Skin epidermis (tissue), 12 donors: ENCODE measurements at regions not wholly inside any gene's neighbourhood (a gene's known extent, or its start where the extent isn't known, plus 50 kb on each side); places are given as distances from the start of the nearest gene placed in this dataset.

Experiments used
- H3K27ac ChIP-seq, 21 experiments: fragments of 200-600 bp; sonication (generic) in 11 of 21; one replicate each; pipeline ENCODE4 v1.5.0; 2020; ENCODE audit warnings: mild to moderate bottlenecking in 3 of 21, inconsistent platforms in 2 of 21, moderate library complexity in 2 of 21
- H3K4me3 ChIP-seq, 7 experiments: fragments of 200-600 bp; sonication (generic) in 2 of 7; one replicate each; pipeline ENCODE4 v1.5.0; 2020; ENCODE audit warnings: inconsistent platforms in 2 of 7, mild to moderate bottlenecking in 2 of 7, moderate library complexity in 1 of 7

- Histone ChIP-seq H3K4me3 (no peak overlapping the region), H3K27ac (no peak overlapping the region)
Observed at GRCh38 chr4:62262676-62263075, 1062.5 kb downstream of the ADGRL3 start.

- H3K27ac ChIP-seq = no peak overlapping the region
- H3K4me3 ChIP-seq = no peak overlapping the region
Observed at GRCh38 chr4:62260254-62260653, 1060.1 kb downstream of the ADGRL3 start.

- no peak overlapping the region for H3K4me3 ChIP-seq
- no peak overlapping the region for H3K27ac ChIP-seq
Observed at GRCh38 chr4:62256479-62256878, 1056.4 kb downstream of the ADGRL3 start.

- Histone ChIP-seq H3K4me3 (no peak overlapping the region), H3K27ac (no peak overlapping the region)
Observed at GRCh38 chr4:62252728-62253127, 1052.6 kb downstream of the ADGRL3 start.

- Histone ChIP-seq H3K4me3 (no peak overlapping the region), H3K27ac (no peak overlapping the region)
Observed at GRCh38 chr4:62250100-62250499, 1050.0 kb downstream of the ADGRL3 start.

GRCh38 chr4:62243895-62244294 lies 1043.8 kb downstream of the ADGRL3 start:
- H3K27ac ChIP-seq = no peak overlapping the region
- no peak overlapping the region for H3K4me3 ChIP-seq

- Histone ChIP-seq H3K27ac (no peak overlapping the region), H3K4me3 (no peak overlapping the region)
Observed at GRCh38 chr4:62235911-62236310, 1035.8 kb downstream of the ADGRL3 start.

GRCh38 chr4:62232814-62233213 lies 1032.7 kb downstream of the ADGRL3 start:
- Histone ChIP-seq H3K4me3 (no peak overlapping the region), H3K27ac (no peak overlapping the region)

GRCh38 chr4:62231994-62232393 lies 1031.9 kb downstream of the ADGRL3 start:
- Histone ChIP-seq H3K27ac (no peak overlapping the region), H3K4me3 (no peak overlapping the region)

GRCh38 chr4:62226082-62226481 lies 1026.0 kb downstream of the ADGRL3 start:
- no peak overlapping the region for H3K27ac ChIP-seq
- H3K4me3 ChIP-seq = no peak overlapping the region

- no peak overlapping the region for H3K4me3 ChIP-seq
- no peak overlapping the region for H3K27ac ChIP-seq
Observed at GRCh38 chr4:62222121-62222520, 1022.0 kb downstream of the ADGRL3 start.

GRCh38 chr4:62210486-62210885 lies 1010.4 kb downstream of the ADGRL3 start:
- no peak overlapping the region for H3K27ac ChIP-seq
- H3K4me3 ChIP-seq = no peak overlapping the region

GRCh38 chr4:62209757-62210485 lies 1009.8 kb downstream of the ADGRL3 start:
- Histone ChIP-seq H3K4me3 (no peak overlapping the region), H3K27ac (no peak overlapping the region)

GRCh38 chr4:62208921-62209320 lies 1008.8 kb downstream of the ADGRL3 start:
- Histone ChIP-seq H3K4me3 (no peak overlapping the region), H3K27ac (no peak overlapping the region)

GRCh38 chr4:62204136-62204535 lies 1004.0 kb downstream of the ADGRL3 start:
- no peak overlapping the region for H3K27ac ChIP-seq
- H3K4me3 ChIP-seq = no peak overlapping the region

GRCh38 chr4:62199291-62199810 lies 999.2 kb downstream of the ADGRL3 start:
- no peak overlapping the region for H3K4me3 ChIP-seq
- no peak overlapping the region for H3K27ac ChIP-seq

GRCh38 chr4:62196338-62196737 lies 996.2 kb downstream of the ADGRL3 start:
- no peak overlapping the region for H3K27ac ChIP-seq

GRCh38 chr4:62194342-62194741 lies 994.2 kb downstream of the ADGRL3 start:
- no peak overlapping the region for H3K27ac ChIP-seq
- H3K4me3 ChIP-seq = no peak overlapping the region

More at GRCh38 chr4:62196338-62196737, 996.2 kb downstream of the ADGRL3 start:
- no peak overlapping the region for H3K4me3 ChIP-seq

GRCh38 chr4:62193761-62194160 lies 993.6 kb downstream of the ADGRL3 start:
- H3K4me3 ChIP-seq = no peak overlapping the region
- H3K27ac ChIP-seq = no peak overlapping the region

GRCh38 chr4:62191451-62192240 lies 991.5 kb downstream of the ADGRL3 start:
- H3K4me3 ChIP-seq = no peak overlapping the region
- no peak overlapping the region for H3K27ac ChIP-seq

- H3K4me3 ChIP-seq = no peak overlapping the region
- H3K27ac ChIP-seq = no peak overlapping the region
Observed at GRCh38 chr4:62170235-62170634, 970.1 kb downstream of the ADGRL3 start.
